Muscle of arm (tissue), 1 donor: ENCODE measurements at regions not wholly inside any gene's neighbourhood (a gene's known extent, or its start where the extent isn't known, plus 50 kb on each side); places are given as distances from the start of the nearest gene placed in this dataset.
"Not testable (repeated sequence)": the region's sequence is repeated elsewhere in the genome, so short reads cannot be mapped to it uniquely, and the experiment has no call there.

ENCODE experiments used
- DNase-seq: peaks from one replicate; pipeline ENCODE4 v3.0.0-alpha.2; 2013

DNA sequence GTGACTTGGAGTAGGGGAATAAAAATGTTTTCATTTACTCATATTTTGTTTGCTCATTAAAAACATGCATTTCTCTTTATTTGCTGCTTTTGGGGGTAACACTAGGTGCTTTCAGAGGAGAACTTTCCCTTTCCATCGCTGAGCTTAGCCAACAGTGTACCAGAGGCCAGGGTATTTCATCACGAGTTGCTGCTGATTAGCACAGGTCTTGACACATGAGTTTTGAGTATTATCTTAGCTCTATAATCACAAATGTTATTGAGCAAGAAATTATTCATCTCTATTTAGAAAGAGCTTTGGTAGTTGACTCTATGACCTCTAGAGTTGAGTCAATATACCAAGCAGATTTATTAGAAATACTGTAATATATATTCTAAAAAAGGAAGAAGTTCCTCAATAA lies 375.9 kb downstream of the NXPH1 start:
- no peak for DNase-seq

GRCh38 chr7:8817448-8818036 lies 384.1 kb downstream of the NXPH1 start:
- no peak for DNase-seq

- no peak for DNase-seq
Observed at GRCh38 chr7:8818406-8818805, 385.0 kb downstream of the NXPH1 start.

DNA sequence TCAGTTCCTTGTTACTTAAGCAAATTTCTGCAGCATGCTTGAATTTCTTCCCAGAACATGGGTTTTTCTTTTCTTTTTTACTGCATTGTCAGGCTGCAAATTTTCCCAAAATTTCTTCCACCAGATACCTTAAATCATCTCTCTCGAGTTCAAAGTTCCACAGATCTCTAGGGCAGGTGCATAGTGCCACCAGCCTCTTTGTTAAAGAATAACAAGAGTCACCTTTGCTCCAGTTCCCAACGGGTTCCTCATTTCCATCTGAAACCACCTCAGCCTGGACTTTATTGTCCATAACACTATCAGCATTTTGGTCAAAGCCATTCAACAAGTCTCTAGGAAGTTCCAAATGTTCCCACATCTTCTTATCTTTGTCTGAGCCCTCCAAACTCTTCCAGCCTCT lies 389.2 kb downstream of the NXPH1 start:
- DNase-seq: no peak

DNA sequence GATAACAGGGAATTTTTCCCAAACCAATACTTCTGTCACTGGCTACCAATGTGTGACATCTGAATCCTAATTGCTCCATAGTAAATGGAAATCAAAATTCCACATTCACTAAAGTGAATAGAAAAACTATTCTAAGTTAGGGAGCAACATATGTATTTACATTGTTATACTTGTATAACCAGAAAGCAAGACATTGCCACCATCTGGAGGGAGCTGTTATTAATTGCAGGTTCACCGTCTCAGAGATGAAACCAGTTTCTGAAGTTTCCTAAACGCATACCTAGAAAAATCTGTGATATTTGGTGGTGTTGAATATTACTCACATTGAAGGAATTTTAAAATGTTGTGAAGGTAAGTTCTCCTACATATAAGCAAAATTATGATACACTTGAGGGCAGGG lies 390.1 kb downstream of the NXPH1 start:
- no peak for DNase-seq

- no peak for DNase-seq
Observed at GRCh38 chr7:8827329-8827728, 393.9 kb downstream of the NXPH1 start.

- no peak for DNase-seq
Observed at GRCh38 chr7:8829100-8829499, 395.7 kb downstream of the NXPH1 start.

DNA sequence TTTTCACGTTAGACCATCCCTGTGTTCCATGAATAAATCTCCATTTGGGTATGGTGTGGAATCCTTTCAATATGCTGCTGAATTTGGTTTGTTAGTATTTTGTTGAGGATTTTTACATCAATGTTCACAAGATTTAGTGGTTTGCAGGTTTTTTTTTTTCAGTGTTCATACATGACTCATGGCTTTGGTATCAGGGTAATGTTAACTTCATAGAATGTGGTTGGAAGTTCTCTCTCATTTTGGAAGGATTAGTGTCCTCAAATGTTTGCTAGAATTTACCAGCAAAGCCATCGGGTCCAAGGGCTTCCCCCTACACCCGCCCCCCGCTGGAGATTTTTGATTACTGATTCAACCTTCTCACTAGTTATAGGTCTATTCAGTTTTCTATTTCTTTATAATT lies 398.0 kb downstream of the NXPH1 start:
- DNase-seq: no peak

GRCh38 chr7:8833355-8833754 lies 399.9 kb downstream of the NXPH1 start:
- no peak for DNase-seq

DNA sequence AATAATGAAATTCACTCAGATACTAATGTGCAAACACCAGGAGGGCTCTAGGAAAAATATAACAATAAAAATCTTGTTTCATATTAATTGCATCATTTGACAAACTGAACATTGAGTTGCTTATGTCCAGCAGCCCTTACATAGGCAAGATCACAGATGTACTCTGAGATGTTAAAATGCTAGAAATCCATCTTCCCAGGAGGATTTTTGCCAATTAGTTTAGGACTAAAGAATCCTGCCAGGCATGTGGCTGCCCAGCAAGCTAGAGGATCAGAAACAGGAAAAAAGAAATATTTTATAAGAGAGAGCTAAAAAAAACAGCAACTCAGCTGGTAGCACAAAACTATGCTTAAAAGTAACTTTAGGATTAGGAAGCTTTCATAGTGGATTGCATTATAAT lies 407.8 kb downstream of the NXPH1 start:
- DNase-seq: no peak

DNA sequence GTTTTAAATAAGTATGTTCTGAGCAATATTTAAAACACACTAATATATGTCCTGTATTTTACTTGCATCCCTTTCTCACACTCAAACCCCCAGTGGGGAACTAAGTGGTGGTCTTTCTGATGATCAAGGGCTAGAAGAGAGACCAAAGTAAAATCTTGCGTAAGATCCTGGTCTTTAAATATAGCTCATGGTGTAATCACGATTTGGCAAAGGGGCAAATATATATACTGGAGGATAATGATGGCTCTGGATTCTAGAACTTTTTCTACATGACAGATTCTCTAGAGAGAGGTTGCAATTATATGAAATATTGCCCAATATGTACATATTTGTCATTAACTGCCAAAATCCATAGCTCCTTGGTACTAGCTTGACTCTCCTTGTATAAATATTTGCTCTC lies 438.3 kb downstream of the NXPH1 start:
- no peak for DNase-seq

GRCh38 chr7:8881916-8882315 lies 448.5 kb downstream of the NXPH1 start:
- no peak for DNase-seq

DNA sequence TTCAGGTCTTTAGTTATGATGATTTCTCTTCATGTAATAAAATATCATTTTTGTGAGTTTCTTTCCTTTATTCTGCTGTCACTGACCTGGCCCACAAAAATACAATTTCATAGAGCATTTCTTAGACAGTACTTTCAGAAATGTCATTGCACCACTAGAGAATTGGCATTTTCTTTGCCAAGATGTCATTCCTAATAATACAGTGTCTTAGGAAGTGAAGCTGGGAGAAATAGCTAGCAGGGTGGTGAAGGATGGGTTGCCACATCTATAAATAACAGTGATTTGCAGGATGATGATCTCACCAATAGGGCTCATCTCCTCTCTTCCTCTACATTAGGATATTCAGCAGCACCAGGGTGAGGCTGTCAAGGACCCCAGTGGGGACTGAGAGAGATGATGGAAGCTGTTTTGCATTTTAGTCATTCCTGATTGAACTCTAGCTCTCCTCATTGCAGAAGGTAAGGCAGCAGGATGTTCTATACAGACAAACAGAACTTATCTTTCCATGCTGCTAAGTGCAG lies 452.1 kb downstream of the NXPH1 start:
- no peak for DNase-seq

DNA sequence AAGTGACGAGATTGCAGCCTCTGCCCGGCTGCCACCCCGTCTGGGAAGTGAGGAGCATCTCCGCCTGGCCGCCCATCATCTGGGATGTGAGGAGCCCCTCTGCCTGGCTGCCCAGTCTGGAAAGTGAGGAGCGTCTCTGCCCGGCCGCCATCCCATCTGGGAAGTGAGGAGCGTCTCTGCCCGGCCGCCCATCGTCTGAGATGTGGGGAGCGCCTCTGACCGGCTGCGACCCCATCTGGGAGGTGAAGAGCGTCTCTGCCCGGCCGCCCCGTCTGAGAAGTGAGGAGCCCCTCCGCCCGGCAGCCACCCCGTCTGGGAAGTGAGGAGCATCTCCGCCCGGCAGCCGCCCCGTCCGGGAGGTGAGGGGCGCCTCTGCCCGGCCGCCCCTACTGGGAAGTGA lies 456.9 kb downstream of the NXPH1 start:
- not testable (repeated sequence) for DNase-seq

DNA sequence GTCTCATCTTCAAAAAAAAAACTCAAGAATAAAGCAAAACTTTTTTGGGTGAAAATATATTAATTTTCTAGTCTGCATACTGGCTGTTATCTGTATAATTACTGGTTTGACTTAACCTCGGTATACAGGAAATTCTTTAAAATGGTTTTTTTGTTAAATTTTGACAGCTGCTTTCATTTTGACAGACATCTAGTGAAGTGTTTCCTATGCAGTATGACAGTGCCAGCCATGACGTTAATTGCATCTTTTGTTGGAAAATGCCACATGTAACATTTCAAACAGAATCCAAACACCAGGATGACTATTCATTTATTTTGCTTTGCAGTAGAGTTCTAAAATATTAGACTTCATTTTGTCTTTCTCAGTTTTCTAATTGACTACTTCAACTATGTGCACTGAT lies 460.4 kb downstream of the NXPH1 start:
- DNase-seq: no peak

DNA sequence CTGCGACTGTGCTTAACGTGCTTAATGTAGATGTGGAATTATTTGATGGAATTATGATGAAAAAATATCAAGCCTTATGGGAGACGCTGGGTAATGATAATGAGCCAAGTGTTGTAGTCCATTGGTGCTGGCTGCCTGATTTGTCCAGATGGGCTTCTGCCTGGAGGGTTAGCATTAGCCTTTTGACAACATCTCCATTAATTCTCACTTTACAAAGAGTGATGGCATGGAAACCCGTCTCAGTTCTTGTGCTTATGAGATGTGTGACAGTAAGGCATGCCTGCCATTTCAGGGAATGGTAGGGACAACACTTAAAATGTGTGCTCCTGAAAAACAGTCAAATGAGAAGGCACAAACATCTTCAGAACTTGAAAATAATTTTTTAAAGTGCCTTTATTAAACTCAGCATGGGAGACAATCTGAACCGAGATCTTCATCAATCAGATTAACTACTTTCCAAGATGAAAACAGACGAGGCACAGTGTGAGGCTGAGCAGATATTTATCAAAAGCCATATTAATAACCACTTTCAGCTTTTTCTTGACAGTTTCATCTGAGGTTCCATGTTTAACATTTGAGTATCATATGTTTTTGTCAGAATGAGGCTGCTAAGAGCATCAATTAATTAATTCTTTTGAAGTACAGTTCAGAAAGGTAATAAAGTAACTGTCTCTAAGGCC lies 473.1 kb downstream of the NXPH1 start:
- no peak for DNase-seq

GRCh38 chr7:8908889-8909288 lies 475.5 kb downstream of the NXPH1 start:
- no peak for DNase-seq

DNA sequence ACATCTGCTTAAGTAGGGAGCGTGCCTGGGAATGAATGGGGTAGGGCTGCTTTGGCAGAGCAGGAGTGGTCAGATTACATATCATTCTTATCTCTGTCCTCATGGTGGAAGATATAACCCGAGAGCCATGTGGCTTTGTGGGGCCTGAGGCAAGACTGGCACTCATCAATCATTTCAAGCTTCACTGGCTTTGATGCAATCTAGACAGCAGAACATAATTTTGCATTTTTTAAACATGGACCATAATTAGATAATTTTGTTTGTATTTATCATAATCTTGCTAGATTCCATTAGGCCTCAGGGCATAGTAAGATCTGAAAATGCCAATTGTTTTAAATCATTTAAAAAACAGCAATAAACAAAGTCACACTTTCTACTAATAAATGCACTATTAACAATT lies 480.3 kb downstream of the NXPH1 start:
- no peak for DNase-seq

- no peak for DNase-seq
Observed at GRCh38 chr7:8921807-8922206, 488.4 kb downstream of the NXPH1 start.

DNA sequence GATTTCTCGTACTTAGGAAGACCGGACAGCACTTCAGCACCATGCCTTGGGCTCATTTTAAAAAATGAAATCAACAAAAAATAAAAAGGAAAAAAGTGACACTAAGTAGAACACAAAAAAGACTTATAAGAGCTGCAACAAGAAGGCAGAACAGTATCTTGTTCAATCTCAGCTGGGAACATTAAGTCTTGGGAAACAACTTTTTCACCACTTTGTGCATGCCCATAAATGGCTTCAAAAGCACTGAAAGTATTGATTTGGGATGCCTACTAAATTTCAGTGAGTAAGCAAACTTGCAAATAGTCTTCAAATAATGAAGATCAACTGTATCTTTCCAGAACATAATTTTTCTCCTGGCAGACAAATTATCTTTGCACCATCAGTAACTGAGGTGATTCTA lies 489.3 kb downstream of the NXPH1 start:
- DNase-seq: no peak

GRCh38 chr7:8923164-8923806 lies 489.9 kb downstream of the NXPH1 start:
- no peak for DNase-seq

DNA sequence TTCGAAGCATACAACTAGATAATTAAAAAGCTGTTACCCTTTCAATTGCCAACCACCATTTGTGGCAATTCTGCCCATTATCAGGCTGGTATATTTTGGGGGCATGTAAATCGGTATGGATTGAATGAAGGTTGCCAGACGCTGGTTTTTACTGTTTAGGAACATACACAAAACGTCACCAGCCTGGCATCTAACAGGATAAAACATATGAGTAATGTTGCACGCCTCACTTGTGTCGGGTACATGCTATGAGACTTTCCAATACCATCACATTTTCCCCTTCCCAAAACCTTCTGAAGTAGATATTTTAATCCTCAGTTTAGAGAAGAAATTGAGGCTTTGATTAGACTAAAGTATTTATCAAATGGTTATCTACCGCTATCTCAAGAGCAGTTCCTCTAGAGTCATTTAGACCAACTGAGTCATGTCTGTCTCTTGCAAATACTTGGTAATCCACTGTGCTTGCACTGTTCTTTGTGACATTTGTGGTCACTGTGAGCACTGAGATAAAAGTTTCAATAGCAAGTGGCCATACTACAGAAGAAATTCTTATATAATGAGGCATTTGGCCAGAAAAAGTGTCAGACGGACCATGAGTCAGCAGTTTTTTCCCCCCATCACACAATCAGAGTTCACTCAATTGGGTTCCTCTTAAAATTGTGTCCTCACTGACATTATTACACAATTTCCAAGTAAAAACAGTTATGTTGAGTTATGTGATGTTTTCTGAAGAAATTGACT lies 498.7 kb downstream of the NXPH1 start:
- no peak for DNase-seq

DNA sequence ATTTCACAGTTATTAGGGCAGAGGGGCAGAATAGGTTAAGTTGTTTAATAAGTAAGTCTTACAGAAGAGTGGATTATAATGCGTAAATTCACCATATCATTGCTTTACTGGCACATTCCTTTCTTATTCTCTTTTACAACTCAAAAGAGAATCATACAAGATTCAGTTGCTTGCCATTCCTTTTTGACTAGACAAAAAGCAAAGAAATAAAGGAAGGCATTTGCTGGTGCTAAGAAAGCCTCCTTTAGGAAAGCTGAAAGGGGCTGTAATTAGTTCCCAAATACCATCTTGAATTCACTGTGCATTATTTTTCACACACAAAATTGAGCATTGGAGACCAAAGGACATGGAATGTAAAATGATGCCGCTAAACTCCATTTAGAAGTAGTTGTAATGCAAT lies 499.3 kb downstream of the NXPH1 start:
- no peak for DNase-seq
